ENCODE measurements at regions not wholly inside any gene's neighbourhood (a gene's known extent, or its start where the extent isn't known, plus 50 kb on each side); places are given as distances from the start of the nearest gene placed in this dataset.

GRCh38 chr3:99351122-99351521 lies 287.3 kb upstream of the COL8A1 start:
- no peak for TF ChIP-seq EZH2 (IDR thresholded peaks at IDR 0.05; ENCODE audit: borderline replicate concordance, low read depth, low read length, poor library complexity, severe bottlenecking)
- TF ChIP-seq CTCF (conservative IDR thresholded peaks at IDR 0.05; ENCODE audit: low read depth, low read length) = no peak
- intact Hi-C loops (cut with micrococcal nuclease; ENCODE audit: unreplicated experiment) = no loop called here
- no TSS peak for BruUV-seq (replicated peaks)
- Histone ChIP-seq H3K36me3 (ENCODE audit: insufficient read depth, low read length, poor library complexity, severe bottlenecking) (no peaks in the 10 kb centered on the region), H3K4me1 (ENCODE audit: insufficient read depth, low read length, poor library complexity, severe bottlenecking) (no peaks in the 10 kb centered on the region), H3K27ac (ENCODE audit: low read depth, low read length, poor library complexity, severe bottlenecking) (no peak overlapping the region), H3K27me3 (replicated peaks; ENCODE audit: insufficient read depth, low read depth, low read length, poor library complexity) (no peaks in the 10 kb centered on the region), H3K4me3 (ENCODE audit: low read depth, low read length, poor library complexity, severe bottlenecking) (no peak overlapping the region), H3K9me3 (ENCODE audit: low read depth, low read length, poor library complexity, severe bottlenecking) (no peaks in the 10 kb centered on the region)
- DNase-seq (ENCODE audit: low spot score) = no peak
- ChIA-PET CTCF (no interaction called here), POLR2A (ENCODE audit: low non-redundant PET) (no interaction called here)

- no peaks in the 10 kb centered on the region for H3K36me3 ChIP-seq (ENCODE audit: insufficient read depth, low read length, poor library complexity, severe bottlenecking)
- TF ChIP-seq CTCF (conservative IDR thresholded peaks at IDR 0.05; ENCODE audit: low read depth, low read length) = no peak
- TF ChIP-seq EZH2 (IDR thresholded peaks at IDR 0.05; ENCODE audit: borderline replicate concordance, low read depth, low read length, poor library complexity, severe bottlenecking) = no peak
- no TSS peak for BruUV-seq (replicated peaks)
- no peaks in the 10 kb centered on the region for H3K27me3 ChIP-seq (replicated peaks; ENCODE audit: insufficient read depth, low read depth, low read length, poor library complexity)
- no peaks in the 10 kb centered on the region for H3K4me1 ChIP-seq (ENCODE audit: insufficient read depth, low read length, poor library complexity, severe bottlenecking)
- DNase-seq (ENCODE audit: low spot score) = no peak
- intact Hi-C loops (cut with micrococcal nuclease; ENCODE audit: unreplicated experiment) = no loop called here
- POLR2A ChIA-PET (ENCODE audit: low non-redundant PET) = no interaction called here
- H3K27ac ChIP-seq (ENCODE audit: low read depth, low read length, poor library complexity, severe bottlenecking) = no peak overlapping the region
- CTCF ChIA-PET = no interaction called here
- H3K9me3 ChIP-seq (ENCODE audit: low read depth, low read length, poor library complexity, severe bottlenecking) = no peaks in the 10 kb centered on the region
- no peak overlapping the region for H3K4me3 ChIP-seq (ENCODE audit: low read depth, low read length, poor library complexity, severe bottlenecking)
Measured at GRCh38 chr3:99348451-99348850, 289.9 kb upstream of the COL8A1 start.

- H3K27ac ChIP-seq (ENCODE audit: low read depth, low read length, poor library complexity, severe bottlenecking) = no peak overlapping the region
- intact Hi-C loops (cut with micrococcal nuclease; ENCODE audit: unreplicated experiment) = no loop called here
- ChIA-PET POLR2A (ENCODE audit: low non-redundant PET) (no interaction called here), CTCF (no interaction called here)
- H3K9me3 ChIP-seq (ENCODE audit: low read depth, low read length, poor library complexity, severe bottlenecking) = no peaks in the 10 kb centered on the region
- H3K27me3 ChIP-seq (replicated peaks; ENCODE audit: insufficient read depth, low read depth, low read length, poor library complexity) = no peaks in the 10 kb centered on the region
- no peak overlapping the region for H3K4me3 ChIP-seq (ENCODE audit: low read depth, low read length, poor library complexity, severe bottlenecking)
- H3K36me3 ChIP-seq (ENCODE audit: insufficient read depth, low read length, poor library complexity, severe bottlenecking) = no peaks in the 10 kb centered on the region
- no peak for TF ChIP-seq EZH2 (IDR thresholded peaks at IDR 0.05; ENCODE audit: borderline replicate concordance, low read depth, low read length, poor library complexity, severe bottlenecking)
- TF ChIP-seq CTCF (conservative IDR thresholded peaks at IDR 0.05; ENCODE audit: low read depth, low read length) = no peak
- no peak for DNase-seq (ENCODE audit: low spot score)
- H3K4me1 ChIP-seq (ENCODE audit: insufficient read depth, low read length, poor library complexity, severe bottlenecking) = no peaks in the 10 kb centered on the region
- BruUV-seq (replicated peaks) = no TSS peak
Measured at GRCh38 chr3:99344216-99344615, 294.2 kb upstream of the COL8A1 start.
